Astrocyte (in vitro differentiated cells and primary cell): ENCODE measurements at regions not wholly inside any gene's neighbourhood (a gene's known extent, or its start where the extent isn't known, plus 50 kb on each side); places are given as distances from the start of the nearest gene placed in this dataset.

Source experiments
- EZH2 ChIP-seq: IDR thresholded peaks from 2 replicates; pipeline ENCODE4 v1.6.1; 2012; ENCODE audit warnings: mild to moderate bottlenecking, low read length, inconsistent platforms; ENCODE audit not compliant: insufficient read depth
- TF ChIP-seq, protein P1 (sequence below): IDR thresholded peaks from 2 replicates; pipeline ENCODE4 v1.5.1; 2011; ENCODE audit warnings: low read depth, mild to moderate bottlenecking, inconsistent platforms, low read length, moderate library complexity; ENCODE audit not compliant: insufficient read depth

DNA sequence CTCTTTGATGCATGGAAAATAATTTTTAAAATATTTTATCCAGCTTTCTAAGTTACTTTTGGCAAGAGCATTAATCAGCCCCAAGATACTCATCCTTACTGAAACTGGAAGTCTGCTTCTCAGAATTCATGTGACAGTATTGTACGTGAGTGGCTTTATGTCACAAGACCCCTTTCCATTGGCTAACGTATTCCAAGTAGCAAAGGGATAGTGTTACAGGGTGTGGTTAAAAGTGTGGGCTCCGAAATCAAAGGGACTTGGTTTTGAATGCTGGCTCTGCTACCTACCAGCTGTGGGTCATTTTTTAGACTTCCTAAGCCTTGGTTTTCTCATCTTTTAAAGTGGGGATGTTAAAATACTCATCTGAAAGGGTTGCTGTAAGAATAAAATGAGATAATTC is 91.7 kb downstream of the RHOU start:
- TF ChIP-seq, protein P1, sequence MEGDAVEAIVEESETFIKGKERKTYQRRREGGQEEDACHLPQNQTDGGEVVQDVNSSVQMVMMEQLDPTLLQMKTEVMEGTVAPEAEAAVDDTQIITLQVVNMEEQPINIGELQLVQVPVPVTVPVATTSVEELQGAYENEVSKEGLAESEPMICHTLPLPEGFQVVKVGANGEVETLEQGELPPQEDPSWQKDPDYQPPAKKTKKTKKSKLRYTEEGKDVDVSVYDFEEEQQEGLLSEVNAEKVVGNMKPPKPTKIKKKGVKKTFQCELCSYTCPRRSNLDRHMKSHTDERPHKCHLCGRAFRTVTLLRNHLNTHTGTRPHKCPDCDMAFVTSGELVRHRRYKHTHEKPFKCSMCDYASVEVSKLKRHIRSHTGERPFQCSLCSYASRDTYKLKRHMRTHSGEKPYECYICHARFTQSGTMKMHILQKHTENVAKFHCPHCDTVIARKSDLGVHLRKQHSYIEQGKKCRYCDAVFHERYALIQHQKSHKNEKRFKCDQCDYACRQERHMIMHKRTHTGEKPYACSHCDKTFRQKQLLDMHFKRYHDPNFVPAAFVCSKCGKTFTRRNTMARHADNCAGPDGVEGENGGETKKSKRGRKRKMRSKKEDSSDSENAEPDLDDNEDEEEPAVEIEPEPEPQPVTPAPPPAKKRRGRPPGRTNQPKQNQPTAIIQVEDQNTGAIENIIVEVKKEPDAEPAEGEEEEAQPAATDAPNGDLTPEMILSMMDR, result no peak
- TF ChIP-seq EZH2, result no peak
